ENCODE measurements at regions not wholly inside any gene's neighbourhood (a gene's known extent, or its start where the extent isn't known, plus 50 kb on each side); places are given as distances from the start of the nearest gene placed in this dataset.

- no peaks in the 10 kb centered on the region for H3K4me1 Mint-ChIP-seq
- WGBS, 2 experiments (ENCODE audit: insufficient coverage in 1 of 2, insufficient read length in 1 of 2), result 81 to 86% methylated on average over 3 to 5 of the region's 5 CpGs
- Histone ChIP-seq H3K9me3 (ENCODE audit: control insufficient read depth, low read length) (no peaks in the 10 kb centered on the region), H3K27me3 (ENCODE audit: control insufficient read depth, insufficient read depth, low read length, poor library complexity, severe bottlenecking) (no peaks in the 10 kb centered on the region), H3K27ac (ENCODE audit: low read depth, low read length) (no peak overlapping the region), H3K9ac (ENCODE audit: extremely low read depth, low read length, poor library complexity, severe bottlenecking) (no peak overlapping the region), H3K36me3 (ENCODE audit: control insufficient read depth, insufficient read depth, low read length) (no peaks in the 10 kb centered on the region), H3K4me1 (ENCODE audit: control insufficient read depth, insufficient read depth, low read length) (no peaks in the 10 kb centered on the region), H3K4me3 (ENCODE audit: low read length) (no peak overlapping the region)
- H3K36me3 Mint-ChIP-seq (ENCODE audit: low read depth), result no peaks in the 10 kb centered on the region
- peaks cover 2% of the 10 kb centered on the region for H3K27me3 Mint-ChIP-seq (ENCODE audit: insufficient read depth)
- H3K9me3 Mint-ChIP-seq, result no peaks in the 10 kb centered on the region
- DNase-seq, result no peak
- no peak overlapping the region for H3K4me3 Mint-ChIP-seq
- H3K27ac Mint-ChIP-seq, result no peak overlapping the region
- no peak for TF ChIP-seq CTCF (conservative IDR thresholded peaks at IDR 0.05)
Measured at GRCh38 chr7:40996233-40996677, 706.6 kb downstream of the INHBA start.

GRCh38 chr7:40990841-40991240 is 712.0 kb downstream of the INHBA start:
- no peak overlapping the region for H3K9ac ChIP-seq (ENCODE audit: extremely low read depth, low read length, poor library complexity, severe bottlenecking)
- no peaks in the 10 kb centered on the region for H3K36me3 ChIP-seq (ENCODE audit: control insufficient read depth, insufficient read depth, low read length)
- Mint-ChIP-seq H3K27ac (no peak overlapping the region), H3K36me3 (ENCODE audit: low read depth) (no peaks in the 10 kb centered on the region), H3K9me3 (no peaks in the 10 kb centered on the region), H3K4me3 (no peak overlapping the region), H3K27me3 (ENCODE audit: insufficient read depth) (peaks cover 2% of the 10 kb centered on the region), H3K4me1 (no peaks in the 10 kb centered on the region)
- WGBS, 2 experiments (ENCODE audit: insufficient coverage in 1 of 2, insufficient read length in 1 of 2), result 93 to 100% methylated on average over 3 of the region's 3 CpGs
- no peak for DNase-seq
- no peaks in the 10 kb centered on the region for H3K27me3 ChIP-seq (ENCODE audit: control insufficient read depth, insufficient read depth, low read length, poor library complexity, severe bottlenecking)
- no peak overlapping the region for H3K27ac ChIP-seq (ENCODE audit: low read depth, low read length)
- TF ChIP-seq CTCF (conservative IDR thresholded peaks at IDR 0.05), result no peak
- no peaks in the 10 kb centered on the region for H3K9me3 ChIP-seq (ENCODE audit: control insufficient read depth, low read length)
- no peaks in the 10 kb centered on the region for H3K4me1 ChIP-seq (ENCODE audit: control insufficient read depth, insufficient read depth, low read length)
- H3K4me3 ChIP-seq (ENCODE audit: low read length), result no peak overlapping the region

GRCh38 chr7:40987571-40987970 is 715.3 kb downstream of the INHBA start:
- Histone ChIP-seq H3K9ac (ENCODE audit: extremely low read depth, low read length, poor library complexity, severe bottlenecking) (no peak overlapping the region), H3K27ac (ENCODE audit: low read depth, low read length) (no peak overlapping the region), H3K4me3 (ENCODE audit: low read length) (no peak overlapping the region), H3K4me1 (ENCODE audit: control insufficient read depth, insufficient read depth, low read length) (no peaks in the 10 kb centered on the region), H3K9me3 (ENCODE audit: control insufficient read depth, low read length) (no peaks in the 10 kb centered on the region), H3K27me3 (ENCODE audit: control insufficient read depth, insufficient read depth, low read length, poor library complexity, severe bottlenecking) (no peaks in the 10 kb centered on the region), H3K36me3 (ENCODE audit: control insufficient read depth, insufficient read depth, low read length) (no peaks in the 10 kb centered on the region)
- no peak for DNase-seq
- peaks cover under 1% of the 10 kb centered on the region for H3K27me3 Mint-ChIP-seq (ENCODE audit: insufficient read depth)
- WGBS, 2 experiments (ENCODE audit: insufficient coverage in 1 of 2, insufficient read length in 1 of 2), result 93 to 96% methylated on average over 2 of the region's 2 CpGs
- no peaks in the 10 kb centered on the region for H3K9me3 Mint-ChIP-seq
- no peaks in the 10 kb centered on the region for H3K36me3 Mint-ChIP-seq (ENCODE audit: low read depth)
- H3K4me3 Mint-ChIP-seq, result no peak overlapping the region
- TF ChIP-seq CTCF (conservative IDR thresholded peaks at IDR 0.05), result no peak
- no peaks in the 10 kb centered on the region for H3K4me1 Mint-ChIP-seq
- no peak overlapping the region for H3K27ac Mint-ChIP-seq
